ENCODE measurements at regions not wholly inside any gene's neighbourhood (a gene's known extent, or its start where the extent isn't known, plus 50 kb on each side); places are given as distances from the start of the nearest gene placed in this dataset.

- TF ChIP-seq, protein P1, sequence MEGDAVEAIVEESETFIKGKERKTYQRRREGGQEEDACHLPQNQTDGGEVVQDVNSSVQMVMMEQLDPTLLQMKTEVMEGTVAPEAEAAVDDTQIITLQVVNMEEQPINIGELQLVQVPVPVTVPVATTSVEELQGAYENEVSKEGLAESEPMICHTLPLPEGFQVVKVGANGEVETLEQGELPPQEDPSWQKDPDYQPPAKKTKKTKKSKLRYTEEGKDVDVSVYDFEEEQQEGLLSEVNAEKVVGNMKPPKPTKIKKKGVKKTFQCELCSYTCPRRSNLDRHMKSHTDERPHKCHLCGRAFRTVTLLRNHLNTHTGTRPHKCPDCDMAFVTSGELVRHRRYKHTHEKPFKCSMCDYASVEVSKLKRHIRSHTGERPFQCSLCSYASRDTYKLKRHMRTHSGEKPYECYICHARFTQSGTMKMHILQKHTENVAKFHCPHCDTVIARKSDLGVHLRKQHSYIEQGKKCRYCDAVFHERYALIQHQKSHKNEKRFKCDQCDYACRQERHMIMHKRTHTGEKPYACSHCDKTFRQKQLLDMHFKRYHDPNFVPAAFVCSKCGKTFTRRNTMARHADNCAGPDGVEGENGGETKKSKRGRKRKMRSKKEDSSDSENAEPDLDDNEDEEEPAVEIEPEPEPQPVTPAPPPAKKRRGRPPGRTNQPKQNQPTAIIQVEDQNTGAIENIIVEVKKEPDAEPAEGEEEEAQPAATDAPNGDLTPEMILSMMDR (conservative IDR thresholded peaks at IDR 0.05) = no peak
- no peak overlapping the region for H3K27ac ChIP-seq
Observed at GRCh38 chrX:42027367-42028000, 104.1 kb upstream of the CASK start.

- TF ChIP-seq, protein P1 (conservative IDR thresholded peaks at IDR 0.05) = no peak
- no peak overlapping the region for H3K27ac ChIP-seq
Observed at GRCh38 chrX:42025861-42026260, 102.5 kb upstream of the CASK start.

DNA sequence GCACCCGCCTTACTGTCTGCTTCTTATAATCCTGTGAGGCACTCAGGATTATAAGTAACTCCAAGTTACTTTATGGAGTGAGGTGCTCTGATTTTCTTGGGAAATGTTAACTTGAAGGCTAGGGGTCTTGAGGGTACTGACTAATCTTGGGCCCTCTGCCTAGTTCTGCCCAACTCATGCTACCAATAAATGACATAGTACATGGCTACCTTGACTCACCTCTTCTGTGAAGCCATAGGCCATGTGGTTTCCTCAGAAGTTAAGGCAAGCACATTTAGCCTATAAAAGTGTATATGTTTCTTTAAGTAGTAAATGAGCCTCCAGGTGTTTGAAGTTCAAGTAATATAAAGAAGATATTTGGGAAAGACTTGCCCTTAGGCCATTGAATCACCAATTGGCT lies 99.8 kb upstream of the CASK start:
- TF ChIP-seq, protein P1 (conservative IDR thresholded peaks at IDR 0.05) = no peak
- H3K27ac ChIP-seq = no peak overlapping the region

DNA sequence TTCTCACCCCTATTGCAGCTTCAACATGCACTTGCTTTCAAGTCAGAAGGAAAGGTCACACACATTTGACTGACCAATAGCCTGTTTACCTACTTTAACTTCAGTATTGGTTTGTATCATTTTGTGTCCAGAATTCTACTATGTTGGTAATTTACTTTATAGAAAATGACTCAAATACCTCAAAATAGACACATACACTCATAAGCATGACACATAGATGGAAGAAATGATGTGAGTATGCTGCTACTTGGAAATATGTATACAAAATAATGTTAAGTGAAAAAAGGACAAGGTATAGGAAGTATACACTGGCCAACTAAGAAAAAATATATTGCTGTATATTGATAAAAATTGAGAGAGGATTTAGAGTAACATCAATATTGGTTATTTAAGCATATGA lies 98.8 kb upstream of the CASK start:
- TF ChIP-seq, protein P1 (conservative IDR thresholded peaks at IDR 0.05) = no peak
- H3K27ac ChIP-seq = no peak overlapping the region

DNA sequence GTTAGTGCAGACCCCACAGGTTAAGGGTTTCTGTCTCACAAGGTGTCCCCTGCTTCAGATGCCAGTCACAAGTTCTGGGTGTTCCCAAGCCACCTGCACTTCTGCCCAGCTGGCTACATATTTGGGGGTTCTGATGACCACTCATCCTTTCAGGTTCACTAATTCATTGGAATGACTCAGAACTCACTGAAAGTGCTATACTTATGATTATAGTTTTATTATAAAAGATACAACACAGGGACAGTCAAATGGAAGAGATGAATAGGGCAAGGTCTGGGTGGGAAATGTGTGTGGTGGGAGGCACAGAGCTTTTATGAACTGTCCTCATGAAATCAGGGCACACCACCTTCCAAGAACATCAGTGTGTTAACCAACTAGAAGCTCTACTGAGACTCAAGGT lies 97.7 kb upstream of the CASK start:
- TF ChIP-seq, protein P1 (conservative IDR thresholded peaks at IDR 0.05) = no peak
- no peak overlapping the region for H3K27ac ChIP-seq

DNA sequence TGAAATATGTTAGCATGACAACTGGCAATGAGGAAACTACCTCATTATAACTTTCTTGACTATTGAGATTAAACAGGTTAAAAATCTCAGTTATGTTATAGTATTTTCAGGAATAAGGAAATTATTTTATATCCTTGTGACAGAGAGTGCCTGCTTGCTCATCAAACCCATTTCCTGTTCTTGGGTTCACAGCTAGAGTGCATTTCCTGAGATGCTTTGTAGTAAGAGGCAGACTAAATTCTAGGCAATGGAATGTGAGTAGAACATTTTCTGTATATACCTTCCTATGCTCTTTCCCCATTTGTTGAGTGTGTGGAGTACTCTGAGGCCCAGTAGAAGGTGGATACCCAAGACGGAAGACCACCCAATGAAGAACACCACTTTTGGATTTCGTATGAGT lies 96.9 kb upstream of the CASK start:
- no peak overlapping the region for H3K27ac ChIP-seq
- TF ChIP-seq, protein P1 (conservative IDR thresholded peaks at IDR 0.05) = no peak

GRCh38 chrX:42017971-42018370 lies 94.6 kb upstream of the CASK start:
- TF ChIP-seq, protein P1 (conservative IDR thresholded peaks at IDR 0.05) = no peak
- no peak overlapping the region for H3K27ac ChIP-seq
